SK-N-SH (cell line): ENCODE measurements at regions not wholly inside any gene's neighbourhood (a gene's known extent, or its start where the extent isn't known, plus 50 kb on each side); places are given as distances from the start of the nearest gene placed in this dataset.

ENCODE experiments used
- CTCF ChIA-PET: fragments of 300-600, 350-600 bp; formaldehyde crosslinking; extraction: SDS; loops from one replicate; lab custom pipeline; 2021; lab: Yijun Ruan, JAX
- POLR2A ChIA-PET: fragments of 350-600 bp; sonication (Branson Sonifier 250); formaldehyde crosslinking; extraction: SDS; loops from one replicate; lab custom pipeline; 2020; ENCODE audit warnings: antibody characterized with exemption, inconsistent platforms; lab: Yijun Ruan, JAX
- DNase-seq: peaks from one replicate; pipeline ENCODE4 v3.0.0; 2012
- H2AFZ ChIP-seq: fragments of 200-600 bp; sonication (generic); 2 replicates; pipeline ENCODE4 v1.8.1; 2016; ENCODE audit warnings: antibody characterized with exemption, mild to moderate bottlenecking, low read depth
- H3F3A ChIP-seq: fragments of 200-600 bp; sonication (generic); replicated peaks from 2 replicates; pipeline ENCODE3; 2016; ENCODE audit warnings: antibody characterized with exemption, mild to moderate bottlenecking; ENCODE audit not compliant: insufficient read depth
- H3K27ac ChIP-seq, 2 experiments: fragments of 200-500 bp in 1 of 2; fragments of 200-600 bp in 1 of 2; sonication (Bioruptor generic) in 1 of 2; sonication (generic), shearing (Covaris generic) in 1 of 2; 2 replicates each; pipeline versions ENCODE4 v1.5.1 to v1.6.1; 2014 to 2016; ENCODE audit warnings: low read depth in 2 of 2, inconsistent platforms in 1 of 2, low read length in 1 of 2, mild to moderate bottlenecking in 1 of 2, mixed read lengths in 1 of 2
- H3K27me3 ChIP-seq: fragments of 200-600 bp; sonication (generic), shearing (Covaris generic); 2 replicates; pipeline ENCODE4 v1.6.1; 2016; ENCODE audit warnings: mixed run types; ENCODE audit not compliant: insufficient read depth
- H3K36me3 ChIP-seq, 2 experiments: fragments of 200-500 bp in 1 of 2; fragments of 200-600 bp in 1 of 2; sonication (Bioruptor generic) in 1 of 2; sonication (generic) in 1 of 2; replicated peaks in 1 of 2; 2 replicates each; pipeline versions ENCODE3 to v1.5.1; 2014 to 2016; ENCODE audit warnings: low read length in 1 of 2, mild to moderate bottlenecking in 1 of 2; ENCODE audit not compliant: insufficient read depth in 2 of 2, control insufficient read depth in 1 of 2
- H3K4me1 ChIP-seq, 2 experiments: fragments of 200-500 bp in 1 of 2; fragments of 200-600 bp in 1 of 2; sonication (Bioruptor generic) in 1 of 2; sonication (generic), shearing (Covaris generic) in 1 of 2; 2 replicates each; pipeline versions ENCODE4 v1.5.1 to v1.6.1; 2014 to 2016; ENCODE audit warnings: low read depth in 1 of 2, low read length in 1 of 2, mixed run types in 1 of 2; ENCODE audit not compliant: insufficient read depth in 2 of 2, control insufficient read depth in 1 of 2
- H3K4me2 ChIP-seq: fragments of 200-600 bp; sonication (generic), shearing (Covaris generic); 2 replicates; pipeline ENCODE4 v1.6.1; 2017; ENCODE audit warnings: mixed run types
- H3K4me3 ChIP-seq, 2 experiments: fragments of 200-500 bp in 1 of 2; fragments of 200-600 bp in 1 of 2; sonication (Bioruptor generic) in 1 of 2; sonication (generic), shearing (Covaris generic) in 1 of 2; 2 replicates each; pipeline versions ENCODE4 v1.5.1 to v1.8.1; 2014 to 2016; ENCODE audit warnings: low read depth in 2 of 2, inconsistent platforms in 1 of 2, low read length in 1 of 2, mild to moderate bottlenecking in 1 of 2, mixed read lengths in 1 of 2, moderate library complexity in 1 of 2
- H3K79me2 ChIP-seq: fragments of 200-600 bp; sonication (generic); 2 replicates; pipeline ENCODE4 v1.8.1; 2017; ENCODE audit warnings: mild to moderate bottlenecking; ENCODE audit not compliant: insufficient read depth
- H3K9ac ChIP-seq: fragments of 200-600 bp; sonication (generic); 2 replicates; pipeline ENCODE4 v1.6.1; 2017; ENCODE audit warnings: mixed run types
- H3K9me2 ChIP-seq: fragments of 200-600 bp; sonication (generic); 2 replicates; pipeline ENCODE4 v1.6.1; 2017; ENCODE audit warnings: mixed run types
- H3K9me3 ChIP-seq: fragments of 200-600 bp; sonication (generic); 2 replicates; pipeline ENCODE4 v1.6.1; 2017; ENCODE audit warnings: mixed run types, mild to moderate bottlenecking, moderate library complexity
- H4K20me1 ChIP-seq: fragments of 200-600 bp; sonication (generic); 2 replicates; pipeline ENCODE4 v1.6.1; 2017; ENCODE audit warnings: mild to moderate bottlenecking, mixed run types; ENCODE audit not compliant: insufficient read depth
- CHD2 ChIP-seq: fragments of 150-350 bp; IDR thresholded peaks from 2 replicates; pipeline ENCODE4 v1.6.1; 2018; ENCODE audit warnings: low read length; ENCODE audit not compliant: partially characterized antibody
- CTCF ChIP-seq: fragments of 200-600 bp; sonication (generic); IDR thresholded peaks from 2 replicates; pipeline ENCODE4 v1.6.1; 2017; ENCODE audit warnings: antibody characterized with exemption, mild to moderate bottlenecking, moderate library complexity
- ELF1 ChIP-seq: IDR thresholded peaks from 2 replicates; pipeline ENCODE4 v1.4.0; 2012
- FOXJ3 ChIP-seq: sonication (generic); formaldehyde crosslinking; IDR thresholded peaks from 2 replicates; pipeline ENCODE4 v1.5.1; 2020; ENCODE audit warnings: mild to moderate bottlenecking, missing genetic modification reagents
- FOXM1 ChIP-seq: IDR thresholded peaks from 2 replicates; pipeline ENCODE4 v1.4.0; 2012; ENCODE audit warnings: low read depth, mild to moderate bottlenecking
- GABPA ChIP-seq: IDR thresholded peaks from 2 replicates; pipeline ENCODE4 v1.4.0; 2012; ENCODE audit warnings: low read depth, mild to moderate bottlenecking
- GATA2 ChIP-seq: sonication (generic); formaldehyde crosslinking; IDR thresholded peaks from 2 replicates; pipeline ENCODE4 v1.5.0; 2020; ENCODE audit warnings: mild to moderate bottlenecking, missing genetic modification reagents
- MEF2A ChIP-seq: IDR thresholded peaks from 2 replicates; pipeline ENCODE4 v1.4.0; 2012; ENCODE audit warnings: low read depth, borderline replicate concordance
- MXI1 ChIP-seq: IDR thresholded peaks from 2 replicates; pipeline ENCODE4 v1.6.1; 2012; ENCODE audit warnings: mild to moderate bottlenecking, low read depth, low read length, improper control_type of control experiment
- RAD21 ChIP-seq: IDR thresholded peaks from 2 replicates; pipeline ENCODE4 v1.6.1; 2012; ENCODE audit warnings: mild to moderate bottlenecking, low read length
- RCOR1 ChIP-seq: fragments of 150-350 bp; IDR thresholded peaks from 2 replicates; pipeline ENCODE4 v1.6.1; 2017; ENCODE audit warnings: antibody characterized with exemption, low read length
- RXRA ChIP-seq: IDR thresholded peaks from 2 replicates; pipeline ENCODE4 v1.4.0; 2012; ENCODE audit warnings: low read depth, mild to moderate bottlenecking, borderline replicate concordance
- SIN3A ChIP-seq: IDR thresholded peaks from 2 replicates; pipeline ENCODE4 v1.6.1; 2012; ENCODE audit warnings: low read depth, mild to moderate bottlenecking, low read length, moderate library complexity, borderline replicate concordance
- SMC3 ChIP-seq: IDR thresholded peaks from 2 replicates; pipeline ENCODE4 v1.6.1; 2012; ENCODE audit warnings: low read depth, low read length, improper control_type of control experiment
- TCF12 ChIP-seq: IDR thresholded peaks from 2 replicates; pipeline ENCODE4 v1.4.0; 2012
- USF1 ChIP-seq: IDR thresholded peaks from 2 replicates; pipeline ENCODE4 v1.4.0; 2012; ENCODE audit warnings: low read depth, borderline replicate concordance
- USF2 ChIP-seq: fragments of 150-350 bp; IDR thresholded peaks from 2 replicates; pipeline ENCODE4 v1.6.1; 2017; ENCODE audit warnings: antibody characterized with exemption, low read length, low read depth, borderline replicate concordance
- YY1 ChIP-seq: IDR thresholded peaks from 2 replicates; pipeline ENCODE4 v1.4.0; 2012; ENCODE audit warnings: low read depth, mild to moderate bottlenecking
- WGBS: methylation state at CpG from one replicate; pipeline ENCODE4 v1.1.6; 2017; ENCODE audit warnings: low lambda C conversion rate; 5-methylcytosine and 5-hydroxymethylcytosine counted together
- TF ChIP-seq, protein P1 (sequence below): fragments of 150-350 bp; IDR thresholded peaks from 2 replicates; pipeline ENCODE4 v1.6.1; 2016; ENCODE audit warnings: mild to moderate bottlenecking, low read depth, low read length
- TF ChIP-seq, protein P2 (sequence below): IDR thresholded peaks from 2 replicates; pipeline ENCODE4; 2012
- TF ChIP-seq, protein P3 (sequence below): IDR thresholded peaks from 2 replicates; pipeline ENCODE4 v1.4.0; 2012; ENCODE audit warnings: low read depth

DNA sequence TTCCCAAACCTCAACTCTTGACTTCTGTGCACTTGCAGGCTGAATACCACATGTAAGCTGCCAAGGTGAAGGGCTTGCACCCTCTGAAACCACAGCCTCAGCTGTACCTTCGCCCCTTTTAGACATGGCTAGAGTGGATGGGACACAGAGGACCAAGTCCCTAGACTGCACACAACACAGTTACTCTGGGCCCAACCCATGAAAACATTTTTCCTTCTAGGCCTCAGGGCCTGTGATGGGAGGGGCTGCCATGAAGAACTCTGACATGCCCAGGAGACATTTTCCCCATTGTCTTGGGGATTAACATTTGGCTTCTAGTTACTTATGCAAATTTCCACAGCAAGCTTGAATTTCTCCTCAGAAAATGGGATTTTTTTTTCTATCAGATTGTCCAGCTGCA lies 331.0 kb upstream of the RGMB start:
- ChIA-PET POLR2A (no interaction called here), CTCF (no interaction called here)
- Histone ChIP-seq H4K20me1 (no peaks in the 10 kb centered on the region), H3K79me2 (no peaks in the 10 kb centered on the region), H3K27ac (no peak overlapping the region), H3K36me3 (no peaks in the 10 kb centered on the region), H3K4me2 (no peak overlapping the region), H3K9ac (no peak overlapping the region), H3K27me3 (no peaks in the 10 kb centered on the region), H2AFZ (no peak overlapping the region), H3F3A (no peaks in the 10 kb centered on the region), H3K9me2 (no peaks in the 10 kb centered on the region), H3K4me1 (no peaks in the 10 kb centered on the region), H3K9me3 (peaks cover 6% of the 10 kb centered on the region; the same call in 1 of the 2 replicates), H3K4me3 (no peak overlapping the region)
- 25% methylated on average over 1 of the region's 1 CpG for WGBS
- no peak for TF ChIP-seq TCF12
- TF ChIP-seq FOXJ3 (CRISPR knock-in tag): no peak
- TF ChIP-seq MXI1: no peak
- TF ChIP-seq, protein P1, sequence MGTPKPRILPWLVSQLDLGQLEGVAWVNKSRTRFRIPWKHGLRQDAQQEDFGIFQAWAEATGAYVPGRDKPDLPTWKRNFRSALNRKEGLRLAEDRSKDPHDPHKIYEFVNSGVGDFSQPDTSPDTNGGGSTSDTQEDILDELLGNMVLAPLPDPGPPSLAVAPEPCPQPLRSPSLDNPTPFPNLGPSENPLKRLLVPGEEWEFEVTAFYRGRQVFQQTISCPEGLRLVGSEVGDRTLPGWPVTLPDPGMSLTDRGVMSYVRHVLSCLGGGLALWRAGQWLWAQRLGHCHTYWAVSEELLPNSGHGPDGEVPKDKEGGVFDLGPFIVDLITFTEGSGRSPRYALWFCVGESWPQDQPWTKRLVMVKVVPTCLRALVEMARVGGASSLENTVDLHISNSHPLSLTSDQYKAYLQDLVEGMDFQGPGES: no peak
- TF ChIP-seq SMC3: no peak
- no peak for TF ChIP-seq YY1
- no peak for TF ChIP-seq SIN3A
- no peak for TF ChIP-seq RAD21
- no peak for TF ChIP-seq RCOR1
- TF ChIP-seq, protein P2, sequence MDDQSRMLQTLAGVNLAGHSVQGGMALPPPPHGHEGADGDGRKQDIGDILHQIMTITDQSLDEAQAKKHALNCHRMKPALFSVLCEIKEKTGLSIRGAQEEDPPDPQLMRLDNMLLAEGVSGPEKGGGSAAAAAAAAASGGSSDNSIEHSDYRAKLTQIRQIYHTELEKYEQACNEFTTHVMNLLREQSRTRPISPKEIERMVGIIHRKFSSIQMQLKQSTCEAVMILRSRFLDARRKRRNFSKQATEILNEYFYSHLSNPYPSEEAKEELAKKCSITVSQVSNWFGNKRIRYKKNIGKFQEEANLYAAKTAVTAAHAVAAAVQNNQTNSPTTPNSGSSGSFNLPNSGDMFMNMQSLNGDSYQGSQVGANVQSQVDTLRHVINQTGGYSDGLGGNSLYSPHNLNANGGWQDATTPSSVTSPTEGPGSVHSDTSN: no peak
- DNase-seq: no peak

DNA sequence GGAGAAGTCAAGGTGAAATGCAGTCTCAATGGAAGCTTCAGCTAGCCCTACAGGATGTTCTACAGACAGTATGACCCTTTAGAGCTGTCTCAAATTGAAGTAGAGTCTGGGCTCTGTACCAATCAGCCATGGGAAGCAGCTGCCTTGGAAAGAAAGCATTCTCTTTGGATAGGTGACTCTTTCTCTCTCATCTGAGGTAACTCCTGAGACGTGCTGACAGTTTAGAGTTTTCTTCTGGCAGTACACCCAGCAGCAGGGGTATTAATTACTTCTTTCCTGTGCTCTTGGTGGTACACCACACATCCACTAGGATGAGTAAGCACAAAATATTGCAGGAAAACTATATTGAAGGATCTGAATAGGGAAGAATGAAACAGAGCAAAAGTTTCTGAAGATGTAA lies 329.6 kb upstream of the RGMB start:
- Histone ChIP-seq H3K9me3 (peaks cover 6% of the 10 kb centered on the region; the same call in 1 of the 2 replicates), H3K27me3 (no peaks in the 10 kb centered on the region), H2AFZ (no peak overlapping the region), H4K20me1 (no peaks in the 10 kb centered on the region), H3K4me2 (no peak overlapping the region), H3K4me3 (no peak overlapping the region), H3K36me3 (no peaks in the 10 kb centered on the region), H3K27ac (no peak overlapping the region), H3F3A (no peaks in the 10 kb centered on the region), H3K9me2 (no peaks in the 10 kb centered on the region), H3K4me1 (no peaks in the 10 kb centered on the region), H3K79me2 (no peaks in the 10 kb centered on the region), H3K9ac (no peak overlapping the region)
- TF ChIP-seq FOXM1 (no peak), GABPA (no peak), TCF12 (no peak), CTCF (no peak), ELF1 (no peak), GATA2 (CRISPR knock-in tag) (no peak), CHD2 (no peak), RCOR1 (no peak), RXRA (no peak), USF1 (no peak), USF2 (no peak), MEF2A (no peak)
- TF ChIP-seq, protein P3, sequence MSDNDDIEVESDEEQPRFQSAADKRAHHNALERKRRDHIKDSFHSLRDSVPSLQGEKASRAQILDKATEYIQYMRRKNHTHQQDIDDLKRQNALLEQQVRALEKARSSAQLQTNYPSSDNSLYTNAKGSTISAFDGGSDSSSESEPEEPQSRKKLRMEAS: no peak
- TF ChIP-seq, protein P2: no peak
- POLR2A ChIA-PET: no interaction called here
- DNase-seq: no peak
- WGBS: 8% methylated on average over 1 of the region's 1 CpG
- CTCF ChIA-PET: interaction anchor here (0.6 kb wide), 1 partner anchor 961 kb away, joined by 3 read pairs; no protein-coding TSS in a partner anchor
